ENCODE measurements at regions not wholly inside any gene's neighbourhood (a gene's known extent, or its start where the extent isn't known, plus 50 kb on each side); places are given as distances from the start of the nearest gene placed in this dataset.

- H3K4me3 ChIP-seq (ENCODE audit: low read length): no peak overlapping the region
- no peak for DNase-seq
- no peaks in the 10 kb centered on the region for H3K9me3 ChIP-seq (ENCODE audit: control insufficient read depth, low read depth, low read length)
- H3K4me1 ChIP-seq (ENCODE audit: control insufficient read depth, insufficient read depth, low read length): no peaks in the 10 kb centered on the region
- 17% methylated on average over 1 of the region's 8 CpGs for WGBS (ENCODE audit: insufficient coverage, low lambda C conversion rate)
- H3K36me3 ChIP-seq (ENCODE audit: control insufficient read depth, insufficient read depth, low read length): no peaks in the 10 kb centered on the region
- peaks cover 3% of the 10 kb centered on the region for H3K27me3 ChIP-seq (ENCODE audit: control insufficient read depth, insufficient read depth, low read length)
- H3K27ac ChIP-seq (ENCODE audit: low read length): no peak overlapping the region
Observed at GRCh38 chr12:98221243-98221808, 294.1 kb upstream of the TMPO start.

GRCh38 chr12:98222135-98222534 lies 293.3 kb upstream of the TMPO start:
- Histone ChIP-seq H3K36me3 (ENCODE audit: control insufficient read depth, insufficient read depth, low read length) (no peaks in the 10 kb centered on the region), H3K9me3 (ENCODE audit: control insufficient read depth, low read depth, low read length) (no peaks in the 10 kb centered on the region), H3K27me3 (ENCODE audit: control insufficient read depth, insufficient read depth, low read length) (peaks cover 3% of the 10 kb centered on the region), H3K27ac (ENCODE audit: low read length) (no peak overlapping the region), H3K4me1 (ENCODE audit: control insufficient read depth, insufficient read depth, low read length) (no peaks in the 10 kb centered on the region), H3K4me3 (ENCODE audit: low read length) (no peak overlapping the region)
- WGBS (ENCODE audit: insufficient coverage, low lambda C conversion rate): no CpG with 5 or more reads among the region's 2 CpGs
- no peak for DNase-seq

- H3K4me1 ChIP-seq (ENCODE audit: control insufficient read depth, insufficient read depth, low read length): no peaks in the 10 kb centered on the region
- H3K36me3 ChIP-seq (ENCODE audit: control insufficient read depth, insufficient read depth, low read length): no peaks in the 10 kb centered on the region
- H3K27ac ChIP-seq (ENCODE audit: low read length): no peak overlapping the region
- peak in 1 of 2 donors; percentile 51 for DNase-seq
- H3K4me3 ChIP-seq (ENCODE audit: low read length): no peak overlapping the region
- H3K9me3 ChIP-seq (ENCODE audit: control insufficient read depth, low read depth, low read length): no peaks in the 10 kb centered on the region
- WGBS (ENCODE audit: insufficient coverage, low lambda C conversion rate): 25% methylated on average over 2 of the region's 5 CpGs
- H3K27me3 ChIP-seq (ENCODE audit: control insufficient read depth, insufficient read depth, low read length): peaks cover 3% of the 10 kb centered on the region
Observed at GRCh38 chr12:98224584-98225221, 290.7 kb upstream of the TMPO start.

- Histone ChIP-seq H3K27ac (ENCODE audit: low read length) (no peak overlapping the region), H3K4me3 (ENCODE audit: low read length) (no peak overlapping the region), H3K27me3 (ENCODE audit: control insufficient read depth, insufficient read depth, low read length) (no peaks in the 10 kb centered on the region), H3K36me3 (ENCODE audit: control insufficient read depth, insufficient read depth, low read length) (no peaks in the 10 kb centered on the region), H3K9me3 (ENCODE audit: control insufficient read depth, low read depth, low read length) (no peaks in the 10 kb centered on the region), H3K4me1 (ENCODE audit: control insufficient read depth, insufficient read depth, low read length) (no peaks in the 10 kb centered on the region)
- no peak for DNase-seq
- WGBS (ENCODE audit: insufficient coverage, low lambda C conversion rate): no CpG with 5 or more reads among the region's 6 CpGs
Observed at GRCh38 chr12:98227162-98227561, 288.2 kb upstream of the TMPO start.

- Histone ChIP-seq H3K4me3 (ENCODE audit: low read length) (no peak overlapping the region), H3K27me3 (ENCODE audit: control insufficient read depth, insufficient read depth, low read length) (no peaks in the 10 kb centered on the region), H3K9me3 (ENCODE audit: control insufficient read depth, low read depth, low read length) (no peaks in the 10 kb centered on the region), H3K4me1 (ENCODE audit: control insufficient read depth, insufficient read depth, low read length) (no peaks in the 10 kb centered on the region), H3K27ac (ENCODE audit: low read length) (no peak overlapping the region), H3K36me3 (ENCODE audit: control insufficient read depth, insufficient read depth, low read length) (no peaks in the 10 kb centered on the region)
- no peak for DNase-seq
- WGBS (ENCODE audit: insufficient coverage, low lambda C conversion rate): 20% methylated on average over 1 of the region's 8 CpGs
Observed at GRCh38 chr12:98228683-98229539, 286.5 kb upstream of the TMPO start.

GRCh38 chr12:98229540-98229924 lies 285.9 kb upstream of the TMPO start:
- H3K4me3 ChIP-seq (ENCODE audit: low read length): no peak overlapping the region
- no peaks in the 10 kb centered on the region for H3K27me3 ChIP-seq (ENCODE audit: control insufficient read depth, insufficient read depth, low read length)
- no peaks in the 10 kb centered on the region for H3K4me1 ChIP-seq (ENCODE audit: control insufficient read depth, insufficient read depth, low read length)
- no peak for DNase-seq
- H3K9me3 ChIP-seq (ENCODE audit: control insufficient read depth, low read depth, low read length): no peaks in the 10 kb centered on the region
- no peaks in the 10 kb centered on the region for H3K36me3 ChIP-seq (ENCODE audit: control insufficient read depth, insufficient read depth, low read length)
- no peak overlapping the region for H3K27ac ChIP-seq (ENCODE audit: low read length)
- WGBS (ENCODE audit: insufficient coverage, low lambda C conversion rate): 50% methylated on average over 2 of the region's 2 CpGs

- H3K4me3 ChIP-seq (ENCODE audit: low read length): no peak overlapping the region
- no peaks in the 10 kb centered on the region for H3K27me3 ChIP-seq (ENCODE audit: control insufficient read depth, insufficient read depth, low read length)
- H3K27ac ChIP-seq (ENCODE audit: low read length): no peak overlapping the region
- no peaks in the 10 kb centered on the region for H3K36me3 ChIP-seq (ENCODE audit: control insufficient read depth, insufficient read depth, low read length)
- 100% methylated on average over 1 of the region's 3 CpGs for WGBS (ENCODE audit: insufficient coverage, low lambda C conversion rate)
- no peaks in the 10 kb centered on the region for H3K4me1 ChIP-seq (ENCODE audit: control insufficient read depth, insufficient read depth, low read length)
- no peak for DNase-seq
- H3K9me3 ChIP-seq (ENCODE audit: control insufficient read depth, low read depth, low read length): no peaks in the 10 kb centered on the region
Observed at GRCh38 chr12:98232753-98233390, 282.5 kb upstream of the TMPO start.

GRCh38 chr12:98235301-98235700 lies 280.1 kb upstream of the TMPO start:
- WGBS (ENCODE audit: insufficient coverage, low lambda C conversion rate): no CpG with 5 or more reads among the region's 2 CpGs
- no peaks in the 10 kb centered on the region for H3K27me3 ChIP-seq (ENCODE audit: control insufficient read depth, insufficient read depth, low read length)
- DNase-seq: no peak
- no peaks in the 10 kb centered on the region for H3K36me3 ChIP-seq (ENCODE audit: control insufficient read depth, insufficient read depth, low read length)
- no peak overlapping the region for H3K27ac ChIP-seq (ENCODE audit: low read length)
- no peaks in the 10 kb centered on the region for H3K4me1 ChIP-seq (ENCODE audit: control insufficient read depth, insufficient read depth, low read length)
- H3K9me3 ChIP-seq (ENCODE audit: control insufficient read depth, low read depth, low read length): no peaks in the 10 kb centered on the region
- H3K4me3 ChIP-seq (ENCODE audit: low read length): no peak overlapping the region

- Histone ChIP-seq H3K4me3 (ENCODE audit: low read length) (no peak overlapping the region), H3K36me3 (ENCODE audit: control insufficient read depth, insufficient read depth, low read length) (no peaks in the 10 kb centered on the region), H3K27me3 (ENCODE audit: control insufficient read depth, insufficient read depth, low read length) (no peaks in the 10 kb centered on the region), H3K9me3 (ENCODE audit: control insufficient read depth, low read depth, low read length) (no peaks in the 10 kb centered on the region), H3K27ac (ENCODE audit: low read length) (no peak overlapping the region), H3K4me1 (ENCODE audit: control insufficient read depth, insufficient read depth, low read length) (no peaks in the 10 kb centered on the region)
- no peak for DNase-seq
- WGBS (ENCODE audit: insufficient coverage, low lambda C conversion rate): 89% methylated on average over 1 of the region's 4 CpGs
Observed at GRCh38 chr12:98238515-98239130, 276.8 kb upstream of the TMPO start.

- H3K27me3 ChIP-seq (ENCODE audit: control insufficient read depth, insufficient read depth, low read length): no peaks in the 10 kb centered on the region
- no peak overlapping the region for H3K4me3 ChIP-seq (ENCODE audit: low read length)
- no CpG with 5 or more reads among the region's 1 CpG for WGBS (ENCODE audit: insufficient coverage, low lambda C conversion rate)
- H3K9me3 ChIP-seq (ENCODE audit: control insufficient read depth, low read depth, low read length): no peaks in the 10 kb centered on the region
- no peak for DNase-seq
- no peaks in the 10 kb centered on the region for H3K4me1 ChIP-seq (ENCODE audit: control insufficient read depth, insufficient read depth, low read length)
- H3K27ac ChIP-seq (ENCODE audit: low read length): no peak overlapping the region
- H3K36me3 ChIP-seq (ENCODE audit: control insufficient read depth, insufficient read depth, low read length): no peaks in the 10 kb centered on the region
Observed at GRCh38 chr12:98243190-98243589, 272.2 kb upstream of the TMPO start.

All from large intestine (tissue), 3 donors.